ENCODE measurements at regions not wholly inside any gene's neighbourhood (a gene's known extent, or its start where the extent isn't known, plus 50 kb on each side); places are given as distances from the start of the nearest gene placed in this dataset.
A peak's percentile ranks its signal among the peaks of the same experiment; 100 is the strongest.

- no peak for TF ChIP-seq NFAT5 (CRISPR knock-in tag; IDR thresholded peaks at IDR 0.05)
- TF ChIP-seq NBN (conservative IDR thresholded peaks at IDR 0.05), result no peak
- peak; percentile 95 for TF ChIP-seq ATF2 (CRISPR knock-in tag; IDR thresholded peaks at IDR 0.05)
- peak; percentile 71 for TF ChIP-seq IRF2 (CRISPR knock-in tag; IDR thresholded peaks at IDR 0.05)
- peak; percentile 80 for TF ChIP-seq ZBTB20 (CRISPR knock-in tag; IDR thresholded peaks at IDR 0.05; ENCODE audit: borderline replicate concordance, low read depth)
- TF ChIP-seq ZBTB2 (CRISPR knock-in tag; IDR thresholded peaks at IDR 0.05; ENCODE audit: low read depth), result no peak
- TF ChIP-seq ZNF318 (CRISPR knock-in tag; IDR thresholded peaks at IDR 0.05), result no peak
- TF ChIP-seq PRDM15 (CRISPR knock-in tag; IDR thresholded peaks at IDR 0.05), result no peak
Measured at GRCh38 chr9:15079989-15080388, 169.8 kb upstream of the FREM1 start (continued).

Measured in HepG2 (cell line).